MCF 10A (cell line): ENCODE measurements at regions not wholly inside any gene's neighbourhood (a gene's known extent, or its start where the extent isn't known, plus 50 kb on each side); places are given as distances from the start of the nearest gene placed in this dataset.

Experiments
- BruUV-seq: library from RNA; stranded (reverse); fragments of 400-500 nt; replicated peaks from 2 replicates; lab custom pipeline; 2021; lab: Mats Ljungman, UMichigan
- CTCF ChIA-PET: fragments of 300-600 bp; sonication (Branson Sonifier 250); formaldehyde crosslinking; extraction: SDS; loops from one replicate; lab custom pipeline; 2021; ENCODE audit warnings: antibody characterized with exemption, inconsistent platforms; lab: Yijun Ruan, JAX
- POLR2A ChIA-PET: fragments of 300-600, 350-650 bp; sonication (Branson Sonifier 250); formaldehyde crosslinking; extraction: SDS; loops from one replicate; lab custom pipeline; 2020; ENCODE audit warnings: antibody characterized with exemption, inconsistent platforms; lab: Yijun Ruan, JAX
- DNase-seq: peaks from one replicate; pipeline ENCODE4 v3.0.0-alpha.2; 2018; ENCODE audit not compliant: unreplicated experiment
- H3K27ac Mint-ChIP-seq: one replicate; pipeline ENCODE4 v1.8.0; 2022; ENCODE audit warnings: mild to moderate bottlenecking, low read depth, mixed read lengths; ENCODE audit not compliant: unreplicated experiment
- H3K27me3 Mint-ChIP-seq: one replicate; pipeline ENCODE4 v1.8.0; 2022; ENCODE audit warnings: mixed read lengths; ENCODE audit not compliant: insufficient read depth, unreplicated experiment
- H3K36me3 Mint-ChIP-seq: one replicate; pipeline ENCODE4 v1.8.0; 2022; ENCODE audit warnings: mild to moderate bottlenecking, moderate library complexity, mixed read lengths; ENCODE audit not compliant: insufficient read depth, unreplicated experiment
- H3K4me1 Mint-ChIP-seq: one replicate; pipeline ENCODE4 v1.8.0; 2022; ENCODE audit warnings: mixed read lengths; ENCODE audit not compliant: insufficient read depth, unreplicated experiment
- H3K4me3 Mint-ChIP-seq: one replicate; pipeline ENCODE4 v1.8.0; 2022; ENCODE audit warnings: mild to moderate bottlenecking, moderate library complexity, mixed read lengths; ENCODE audit not compliant: unreplicated experiment
- H3K9me3 Mint-ChIP-seq: one replicate; pipeline ENCODE4 v1.8.0; 2022; ENCODE audit warnings: mixed read lengths; ENCODE audit not compliant: unreplicated experiment
- CTCF ChIP-seq: fragments of 200-600 bp; IDR thresholded peaks from one replicate; pipeline ENCODE4 v1.8.0; 2022; ENCODE audit warnings: antibody characterized with exemption, mild to moderate bottlenecking; ENCODE audit not compliant: unreplicated experiment
- intact Hi-C: fragments of 100-400 bp; cut with micrococcal nuclease; formaldehyde crosslinking; loops from 2 replicates; pipeline ENCODE4 v1.14.1; 2022

DNA sequence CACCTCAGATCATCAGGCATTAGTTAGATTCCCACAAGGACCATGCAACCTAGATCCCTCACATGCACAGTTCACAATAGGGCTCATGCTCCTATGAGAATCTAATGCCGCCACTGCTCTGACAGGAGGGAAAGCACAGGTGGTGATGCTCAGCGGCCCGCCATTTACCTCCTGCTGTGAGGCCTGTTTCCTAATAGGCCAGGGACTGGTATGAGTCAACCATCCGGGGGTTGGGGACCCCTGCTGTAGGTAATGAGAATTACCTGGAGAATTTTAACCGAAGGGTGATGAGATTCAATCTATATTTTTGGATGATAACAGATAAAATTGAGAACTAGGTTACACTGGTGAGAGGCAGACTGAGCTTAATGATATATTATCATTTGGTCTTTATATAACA lies 101.4 kb downstream of the LACC1 start:
- DNase-seq: no peak
- no peaks in the 10 kb centered on the region for H3K4me1 Mint-ChIP-seq
- intact Hi-C loops: no loop called here
- ChIA-PET CTCF (interaction anchor here (0.6 kb wide), 1 partner anchor 23 kb away, joined by 3 read pairs; no protein-coding TSS in a partner anchor), POLR2A (no interaction called here)
- H3K9me3 Mint-ChIP-seq: no peaks in the 10 kb centered on the region
- no peaks in the 10 kb centered on the region for H3K36me3 Mint-ChIP-seq
- no peak for TF ChIP-seq CTCF
- H3K27me3 Mint-ChIP-seq: peaks cover 19% of the 10 kb centered on the region
- no TSS peak for BruUV-seq
- no peak overlapping the region for H3K4me3 Mint-ChIP-seq
- no peak overlapping the region for H3K27ac Mint-ChIP-seq

DNA sequence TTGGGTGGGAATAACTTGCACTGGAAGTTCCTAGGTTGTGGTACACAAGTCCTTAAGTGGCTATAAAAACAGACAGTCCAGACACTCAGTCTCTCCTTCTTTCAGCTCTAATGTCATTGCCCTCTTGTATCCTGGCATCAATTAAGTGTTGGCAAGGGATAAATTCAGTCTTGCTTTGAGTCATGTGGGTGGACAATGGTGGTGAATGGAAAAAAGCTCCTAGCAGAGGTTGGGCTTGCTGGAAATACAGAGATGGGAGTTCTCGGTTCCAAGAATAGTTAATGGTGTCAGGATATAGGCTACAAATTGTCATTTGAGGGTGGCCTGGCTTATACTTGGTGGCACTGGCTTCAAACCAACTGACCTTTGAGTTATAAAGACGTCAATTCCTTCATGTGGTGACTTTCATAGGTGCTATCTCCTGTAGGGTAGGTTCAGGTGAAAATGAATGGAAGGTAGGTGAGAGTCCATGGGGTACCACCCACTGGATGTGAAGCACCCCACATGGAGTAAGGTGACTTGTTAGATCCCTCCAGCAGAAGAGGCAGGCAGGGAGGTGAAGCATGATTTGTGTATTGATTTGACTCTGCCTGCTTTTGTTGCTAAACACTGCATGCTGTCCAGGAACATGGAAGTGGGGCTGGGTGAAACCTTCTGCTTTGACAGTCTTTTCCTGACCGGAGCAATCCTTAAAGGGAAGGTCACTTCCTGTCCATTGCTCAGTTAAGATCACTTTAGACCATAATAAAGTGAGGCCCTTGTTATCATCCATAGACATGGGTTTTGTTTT lies 102.0 kb downstream of the LACC1 start:
- DNase-seq: no peak
- Mint-ChIP-seq H3K27ac (no peak overlapping the region), H3K36me3 (no peaks in the 10 kb centered on the region), H3K4me3 (no peak overlapping the region), H3K4me1 (no peaks in the 10 kb centered on the region), H3K27me3 (peaks cover 17% of the 10 kb centered on the region), H3K9me3 (no peaks in the 10 kb centered on the region)
- no peak for TF ChIP-seq CTCF
- BruUV-seq: no TSS peak
- CTCF ChIA-PET: interaction anchor here (0.6 kb wide), 1 partner anchor 22 kb away, joined by 3 read pairs; no protein-coding TSS in a partner anchor
- POLR2A ChIA-PET: no interaction called here
- intact Hi-C loops: no loop called here

GRCh38 chr13:43983373-43983772 lies 103.7 kb downstream of the LACC1 start:
- no peaks in the 10 kb centered on the region for H3K9me3 Mint-ChIP-seq
- no peak overlapping the region for H3K4me3 Mint-ChIP-seq
- no peaks in the 10 kb centered on the region for H3K4me1 Mint-ChIP-seq
- H3K27me3 Mint-ChIP-seq: no peaks in the 10 kb centered on the region
- intact Hi-C loops: no loop called here
- POLR2A ChIA-PET: no interaction called here
- CTCF ChIA-PET: no interaction called here
- no peaks in the 10 kb centered on the region for H3K36me3 Mint-ChIP-seq
- no peak for TF ChIP-seq CTCF
- BruUV-seq: no TSS peak
- H3K27ac Mint-ChIP-seq: no peak overlapping the region
- DNase-seq: no peak

DNA sequence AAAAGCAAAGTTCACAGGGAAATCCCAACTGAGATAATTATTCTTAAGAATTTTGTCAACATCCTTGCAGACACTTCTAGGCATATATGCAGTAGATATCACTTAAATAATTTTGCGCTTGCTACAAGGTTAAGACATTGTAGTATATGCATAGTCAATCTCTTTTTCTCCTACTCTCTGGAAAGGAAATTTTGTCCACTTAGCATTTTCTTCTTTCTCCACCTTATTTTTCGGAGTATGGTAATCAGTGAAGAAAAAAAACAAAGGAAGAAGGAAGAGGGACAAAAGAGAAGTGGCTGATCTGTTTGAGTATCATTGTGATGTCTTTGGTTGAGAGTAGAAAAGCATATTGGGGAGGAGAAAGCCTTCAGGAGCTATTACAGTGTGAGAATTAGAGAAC lies 104.6 kb downstream of the LACC1 start:
- Mint-ChIP-seq H3K27ac (no peak overlapping the region), H3K27me3 (no peaks in the 10 kb centered on the region), H3K9me3 (no peaks in the 10 kb centered on the region), H3K36me3 (no peaks in the 10 kb centered on the region), H3K4me3 (no peak overlapping the region), H3K4me1 (no peaks in the 10 kb centered on the region)
- POLR2A ChIA-PET: no interaction called here
- no TSS peak for BruUV-seq
- TF ChIP-seq CTCF: no peak
- intact Hi-C loops: no loop called here
- CTCF ChIA-PET: interaction anchor here (0.7 kb wide), 1 partner anchor 60 kb away, joined by 3 read pairs; no protein-coding TSS in a partner anchor
- no peak for DNase-seq
